GM12865 (cell line): ENCODE measurements at regions not wholly inside any gene's neighbourhood (a gene's known extent, or its start where the extent isn't known, plus 50 kb on each side); places are given as distances from the start of the nearest gene placed in this dataset.

Experiments used
- DNase-seq: peaks from one replicate; pipeline ENCODE4 v3.0.0; 2010; ENCODE audit warnings: low read depth
- H3K4me3 ChIP-seq: 2 replicates; pipeline ENCODE4 v1.5.1; 2011; ENCODE audit warnings: mild to moderate bottlenecking, low read depth, low read length, control low read depth
- CTCF ChIP-seq: IDR thresholded peaks from 2 replicates; pipeline ENCODE4 v1.5.1; 2011; ENCODE audit warnings: low read length, control low read depth, low read depth, inconsistent platforms; ENCODE audit not compliant: insufficient read depth; ENCODE audit errors: missing control alignments

- no peak for TF ChIP-seq CTCF
- DNase-seq, result no peak
- no peak overlapping the region for H3K4me3 ChIP-seq
These were observed 228.7 kb upstream of the DPH6 start for GRCh38 chr15:35774653-35775052.

DNA sequence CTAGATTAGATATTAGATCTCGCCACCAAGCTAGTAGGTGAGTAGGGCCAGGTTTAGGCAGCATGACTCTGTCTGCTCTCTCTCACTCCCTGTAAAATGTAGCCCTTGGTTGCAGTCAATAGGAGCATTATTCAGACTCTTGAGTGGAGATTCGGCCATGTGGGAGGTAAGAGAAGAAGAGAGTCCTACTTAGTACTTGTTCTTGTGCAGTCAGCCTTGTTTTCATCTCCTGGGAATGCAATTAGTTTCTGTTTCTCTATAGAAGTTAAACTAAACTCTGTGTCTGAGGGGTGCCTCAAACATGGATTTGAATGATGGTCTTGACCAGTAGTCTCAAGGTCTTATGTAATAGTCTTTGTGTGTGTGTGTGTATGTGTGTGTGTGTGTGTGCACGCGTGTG, 229.5 kb upstream of the DPH6 start:
- no peak overlapping the region for H3K4me3 ChIP-seq
- TF ChIP-seq CTCF, result no peak
- no peak for DNase-seq

GRCh38 chr15:35777061-35777460, 231.1 kb upstream of the DPH6 start:
- TF ChIP-seq CTCF, result no peak
- DNase-seq, result no peak
- no peak overlapping the region for H3K4me3 ChIP-seq

GRCh38 chr15:35783203-35783602, 237.2 kb upstream of the DPH6 start:
- no peak for DNase-seq
- H3K4me3 ChIP-seq, result no peak overlapping the region
- no peak for TF ChIP-seq CTCF

DNA sequence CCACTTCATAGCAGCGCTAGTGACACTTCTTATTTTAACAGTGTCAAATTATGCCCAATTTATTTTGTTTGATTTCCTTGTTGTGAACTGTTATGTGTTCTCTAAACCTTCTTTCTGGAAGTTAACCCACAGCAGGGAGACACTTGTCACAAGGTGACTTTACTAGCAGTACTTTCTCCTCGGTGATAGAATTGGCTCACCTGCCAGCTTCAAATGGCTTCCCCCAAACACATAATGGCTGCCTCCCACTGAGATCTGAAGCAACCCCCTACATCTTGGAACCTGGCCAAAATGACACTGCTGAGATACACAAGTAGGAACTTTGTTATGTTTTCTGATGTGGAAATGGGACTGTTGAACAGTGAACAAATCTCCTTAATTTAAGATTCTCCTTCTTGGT, 238.8 kb upstream of the DPH6 start:
- no peak for TF ChIP-seq CTCF
- no peak for DNase-seq
- H3K4me3 ChIP-seq, result no peak overlapping the region

DNA sequence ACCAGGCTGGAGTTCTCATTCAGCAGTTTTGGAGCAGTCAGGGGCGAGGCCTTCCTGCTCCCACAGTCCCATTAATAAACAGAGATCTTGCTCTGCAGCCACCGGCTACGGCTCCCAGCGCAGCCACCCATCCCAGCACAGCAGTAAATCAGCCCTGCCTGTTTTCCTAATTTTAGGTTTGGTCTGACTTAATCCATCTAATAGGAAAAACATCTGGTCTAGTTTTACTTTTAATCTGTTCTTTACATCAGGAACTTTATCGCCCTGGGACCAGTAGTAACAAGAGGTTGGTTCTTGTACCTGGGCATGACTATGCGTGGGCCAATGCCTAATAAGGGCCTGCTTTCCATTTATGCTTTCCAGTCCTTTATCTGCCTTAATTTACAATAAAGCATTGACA, 264.0 kb upstream of the DPH6 start:
- no peak for TF ChIP-seq CTCF
- DNase-seq, result no peak
- H3K4me3 ChIP-seq, result no peak overlapping the region

GRCh38 chr15:35813573-35813972, 267.6 kb upstream of the DPH6 start:
- TF ChIP-seq CTCF, result no peak
- H3K4me3 ChIP-seq, result no peak overlapping the region
- no peak for DNase-seq
